Fibroblast of the conjunctiva (primary cell): ENCODE measurements at regions not wholly inside any gene's neighbourhood (a gene's known extent, or its start where the extent isn't known, plus 50 kb on each side); places are given as distances from the start of the nearest gene placed in this dataset.

Experiments
- DNase-seq: peaks from one replicate; pipeline ENCODE4 v3.0.0-alpha.2; 2010; ENCODE audit warnings: low read depth

- DNase-seq = no peak
Observed at GRCh38 chr1:48054232-48054631, 57.0 kb upstream of the TRABD2B start.

GRCh38 chr1:48052923-48053291 lies 55.7 kb upstream of the TRABD2B start:
- no peak for DNase-seq

GRCh38 chr1:48051466-48052126 lies 54.4 kb upstream of the TRABD2B start:
- DNase-seq = no peak

GRCh38 chr1:48049823-48050535 lies 52.8 kb upstream of the TRABD2B start:
- no peak for DNase-seq

GRCh38 chr1:48048980-48049379 lies 51.8 kb upstream of the TRABD2B start:
- no peak for DNase-seq

- peak; percentile 37 for DNase-seq
Observed at GRCh38 chr1:48048064-48048463, 50.9 kb upstream of the TRABD2B start.

GRCh38 chr1:48047116-48047515 lies 49.9 kb upstream of the TRABD2B start:
- no peak for DNase-seq
